ENCODE measurements at regions not wholly inside any gene's neighbourhood (a gene's known extent, or its start where the extent isn't known, plus 50 kb on each side); places are given as distances from the start of the nearest gene placed in this dataset.

DNA sequence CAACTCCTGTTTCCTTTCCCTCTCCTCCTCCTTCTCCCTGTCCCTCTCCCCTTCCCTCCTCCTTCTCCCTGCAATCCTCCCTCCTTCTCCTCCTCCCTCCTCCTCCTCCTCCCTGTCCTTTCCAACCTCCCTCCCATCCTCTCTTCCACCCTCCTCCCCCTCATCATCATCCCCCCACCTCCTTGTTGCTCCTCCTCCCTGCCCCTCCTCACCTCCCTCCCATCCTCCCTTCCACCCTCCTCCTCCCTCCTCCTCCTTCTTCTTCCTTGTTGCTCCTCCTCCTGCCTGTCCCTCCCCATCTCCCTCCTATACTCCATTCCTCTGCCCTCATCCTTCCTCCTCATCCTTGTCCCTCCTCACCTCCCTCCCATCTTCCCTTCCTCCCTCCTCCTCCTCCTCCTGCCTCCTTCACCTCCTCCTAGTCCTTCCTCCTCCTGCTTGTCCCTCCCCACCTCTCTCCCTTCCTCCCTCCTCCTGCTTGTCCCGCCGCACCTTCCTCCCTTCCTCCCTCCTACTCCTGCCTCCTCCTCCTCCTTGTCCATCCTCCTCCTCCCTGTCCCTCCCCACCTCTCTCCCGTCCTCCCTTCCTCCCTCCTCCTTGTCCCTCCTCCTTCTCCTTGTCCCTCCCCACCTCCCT is 222.5 kb downstream of the IRF8 start:
- no peak for TF ChIP-seq POLR2A (IDR thresholded peaks at IDR 0.05; ENCODE audit: low read depth, low read length)
- TF ChIP-seq POLR2AphosphoS5 (IDR thresholded peaks at IDR 0.05; ENCODE audit: low read depth, low read length), result no peak
